ENCODE measurements at regions not wholly inside any gene's neighbourhood (a gene's known extent, or its start where the extent isn't known, plus 50 kb on each side); places are given as distances from the start of the nearest gene placed in this dataset.

GRCh38 chr14:51546603-51547258 is 105.0 kb upstream of the FRMD6 start:
- DNase-seq (ENCODE audit: low spot score): no peak

GRCh38 chr14:51547260-51547659 is 104.5 kb upstream of the FRMD6 start:
- peak; percentile 17 for DNase-seq (ENCODE audit: low spot score)

GRCh38 chr14:51547701-51548100 is 104.0 kb upstream of the FRMD6 start:
- DNase-seq (ENCODE audit: low spot score): no peak

DNA sequence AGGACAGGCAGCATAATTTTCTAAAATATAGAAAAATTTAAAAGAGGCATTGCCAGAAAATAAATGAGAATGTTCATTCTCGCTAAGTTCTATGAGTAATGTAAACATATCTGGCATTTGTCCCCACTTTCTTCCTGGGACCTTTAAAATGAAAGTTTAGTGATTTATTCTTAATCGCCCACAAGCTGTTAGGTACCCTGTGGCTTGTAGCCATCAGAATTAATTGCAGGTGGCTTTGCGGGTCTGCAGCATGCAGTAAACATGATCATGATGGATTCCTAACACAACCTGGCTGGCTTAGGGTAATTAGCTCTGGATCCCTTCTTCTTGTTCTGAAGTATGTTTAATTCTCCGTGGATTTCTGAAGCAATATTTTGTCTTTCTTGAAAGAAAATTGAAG is 103.5 kb upstream of the FRMD6 start:
- no peak for DNase-seq (ENCODE audit: low spot score)

- no peak for DNase-seq (ENCODE audit: low spot score)
Measured at GRCh38 chr14:51550636-51551035, 101.1 kb upstream of the FRMD6 start.

DNA sequence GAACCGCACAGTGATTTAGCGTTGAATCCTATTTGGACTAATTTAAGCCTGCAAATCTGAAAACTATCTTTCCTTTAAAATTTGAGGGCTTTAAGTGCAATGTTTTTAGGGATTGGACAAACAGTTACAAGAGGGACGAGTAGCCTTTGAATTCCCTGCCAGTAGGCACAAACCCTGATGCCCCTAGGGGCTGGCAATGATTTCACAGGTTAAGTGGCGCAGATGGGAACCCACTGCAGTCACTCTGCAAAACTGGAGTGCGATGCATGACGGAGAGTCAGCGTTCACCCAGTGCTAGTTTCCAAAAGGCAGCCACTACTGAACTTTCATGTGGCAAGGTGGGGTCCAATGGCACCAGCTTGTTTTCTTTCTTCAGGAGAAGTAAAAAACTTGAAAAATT is 99.4 kb upstream of the FRMD6 start:
- DNase-seq (ENCODE audit: low spot score): no peak

DNA sequence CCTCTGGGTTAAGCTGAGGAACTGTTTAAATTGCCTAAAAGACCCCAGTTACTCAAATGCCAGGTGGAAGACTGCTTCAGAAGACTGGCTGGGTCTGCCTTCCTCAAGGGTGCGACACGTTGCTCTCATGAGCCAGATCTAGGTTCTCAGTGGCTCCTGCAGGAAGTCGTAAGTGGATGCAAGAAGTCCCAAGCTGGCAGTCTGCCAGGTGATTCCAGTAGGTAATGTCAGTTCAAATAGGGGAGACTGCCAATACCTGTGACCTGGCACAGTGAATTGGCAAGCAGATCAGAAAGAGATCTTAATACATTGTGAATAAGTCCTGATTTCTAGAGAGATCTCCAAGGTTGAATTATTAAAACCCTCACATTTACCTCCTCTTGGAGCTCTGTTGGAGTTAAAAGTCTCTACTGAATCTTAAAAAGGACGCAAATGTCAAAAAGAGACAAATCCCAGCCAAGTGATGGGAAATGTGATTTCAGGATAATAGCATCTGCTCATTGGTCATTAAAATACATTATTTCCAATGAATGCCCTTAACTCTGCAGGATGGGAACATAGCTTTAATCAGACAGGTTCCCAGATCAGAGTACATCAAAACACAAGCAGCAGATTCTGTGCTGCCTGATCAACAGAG is 98.8 kb upstream of the FRMD6 start:
- DNase-seq (ENCODE audit: low spot score): no peak

DNA sequence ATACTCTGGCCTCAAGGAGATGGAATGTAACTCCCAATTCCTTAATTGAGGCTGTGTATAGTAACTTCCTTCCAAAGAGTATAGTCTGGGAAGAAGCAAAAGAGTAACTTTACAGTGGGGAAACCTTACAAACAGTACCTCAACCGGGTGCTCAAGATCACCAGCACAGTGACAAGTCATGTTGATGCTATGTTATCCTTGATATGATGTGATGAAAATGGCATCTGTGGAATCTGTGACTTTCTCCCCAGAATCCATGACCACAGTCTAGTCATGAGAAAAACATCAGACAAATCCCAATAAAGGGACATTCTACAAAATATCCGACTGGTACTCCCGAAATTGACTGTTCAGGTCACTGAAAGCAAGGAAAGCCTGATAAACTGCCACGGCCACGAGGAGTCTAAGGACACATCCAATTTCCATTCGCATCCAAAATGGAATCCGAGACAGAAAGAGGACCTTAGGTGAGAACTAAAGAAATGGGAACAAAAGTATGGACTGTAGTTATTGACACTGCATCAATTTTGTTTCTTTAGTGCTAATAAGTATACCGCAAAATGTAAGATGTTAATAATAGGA is 97.3 kb upstream of the FRMD6 start:
- no peak for DNase-seq (ENCODE audit: low spot score)

- DNase-seq (ENCODE audit: low spot score): peak; percentile 20
Measured at GRCh38 chr14:51554953-51555352, 96.8 kb upstream of the FRMD6 start.

DNA sequence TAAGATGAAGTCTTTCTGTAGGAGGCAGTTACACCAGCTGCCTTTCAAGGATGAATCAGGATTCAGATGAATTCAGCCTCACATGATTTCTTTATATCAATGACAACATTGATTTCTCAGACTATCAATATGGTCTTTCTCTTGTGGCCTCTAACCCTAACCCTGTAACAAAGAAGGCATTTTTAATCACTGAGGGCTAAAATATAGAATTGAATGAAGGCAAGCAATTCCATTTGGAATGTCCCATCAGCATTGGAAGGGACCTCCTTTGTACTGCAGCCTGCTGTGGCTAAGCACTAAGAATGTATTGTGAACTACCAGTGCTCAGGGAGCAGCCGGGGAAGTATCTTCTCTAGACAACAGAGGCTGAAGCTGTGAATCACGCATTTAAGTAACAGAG is 90.6 kb upstream of the FRMD6 start:
- no peak for DNase-seq (ENCODE audit: low spot score)

DNA sequence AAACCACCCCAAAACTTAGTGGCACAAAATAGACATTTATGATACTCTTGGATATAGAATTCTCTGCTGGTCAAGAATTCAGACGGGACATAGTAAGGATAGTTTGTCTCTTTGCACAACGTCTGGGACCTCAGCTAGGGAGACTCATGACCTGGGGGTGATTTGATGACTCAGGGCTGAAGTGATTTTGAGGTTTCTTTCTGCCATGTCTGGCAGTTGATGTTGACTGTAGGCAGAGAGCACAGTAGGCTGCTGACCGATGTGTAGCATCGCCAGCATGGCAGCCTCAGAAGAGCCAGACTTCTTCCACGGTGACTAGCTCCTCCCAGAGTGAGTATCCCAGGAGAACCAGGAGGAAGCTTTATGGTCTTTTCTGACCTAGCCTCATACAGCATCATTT is 88.9 kb upstream of the FRMD6 start:
- DNase-seq (ENCODE audit: low spot score): no peak

GRCh38 chr14:51563560-51563959 is 88.2 kb upstream of the FRMD6 start:
- DNase-seq (ENCODE audit: low spot score): no peak

- no peak for DNase-seq (ENCODE audit: low spot score)
Measured at GRCh38 chr14:51564460-51564859, 87.2 kb upstream of the FRMD6 start.

DNA sequence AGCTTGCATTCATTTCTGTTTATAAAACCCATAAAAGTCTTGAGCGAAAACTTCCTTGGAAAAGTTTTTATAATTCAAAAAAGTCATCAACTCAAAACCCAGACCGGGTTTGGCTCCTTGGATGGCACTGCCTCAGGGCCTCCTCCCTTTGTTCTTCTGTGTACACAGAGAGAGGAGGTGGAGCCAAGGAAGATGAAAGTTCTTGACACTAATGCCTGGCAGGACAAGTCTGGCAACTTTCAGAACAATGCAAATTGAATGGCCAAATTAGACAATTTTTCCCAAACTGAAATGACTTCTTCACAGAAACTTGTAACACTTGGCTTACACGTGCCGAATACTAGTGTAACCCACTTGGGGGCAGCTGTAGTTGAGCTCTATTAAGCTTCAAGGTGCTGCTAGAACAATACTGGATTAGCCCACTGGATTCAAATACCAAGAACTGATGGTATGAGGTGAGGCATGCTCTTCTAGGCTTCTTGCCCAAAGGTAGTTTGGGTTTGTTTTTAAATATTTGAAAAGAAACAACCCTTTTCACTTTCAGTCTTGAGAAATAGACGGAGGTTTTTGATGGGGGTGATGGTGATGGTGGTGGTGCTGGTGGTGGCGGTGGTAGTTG is 86.6 kb upstream of the FRMD6 start:
- no peak for DNase-seq (ENCODE audit: low spot score)

DNA sequence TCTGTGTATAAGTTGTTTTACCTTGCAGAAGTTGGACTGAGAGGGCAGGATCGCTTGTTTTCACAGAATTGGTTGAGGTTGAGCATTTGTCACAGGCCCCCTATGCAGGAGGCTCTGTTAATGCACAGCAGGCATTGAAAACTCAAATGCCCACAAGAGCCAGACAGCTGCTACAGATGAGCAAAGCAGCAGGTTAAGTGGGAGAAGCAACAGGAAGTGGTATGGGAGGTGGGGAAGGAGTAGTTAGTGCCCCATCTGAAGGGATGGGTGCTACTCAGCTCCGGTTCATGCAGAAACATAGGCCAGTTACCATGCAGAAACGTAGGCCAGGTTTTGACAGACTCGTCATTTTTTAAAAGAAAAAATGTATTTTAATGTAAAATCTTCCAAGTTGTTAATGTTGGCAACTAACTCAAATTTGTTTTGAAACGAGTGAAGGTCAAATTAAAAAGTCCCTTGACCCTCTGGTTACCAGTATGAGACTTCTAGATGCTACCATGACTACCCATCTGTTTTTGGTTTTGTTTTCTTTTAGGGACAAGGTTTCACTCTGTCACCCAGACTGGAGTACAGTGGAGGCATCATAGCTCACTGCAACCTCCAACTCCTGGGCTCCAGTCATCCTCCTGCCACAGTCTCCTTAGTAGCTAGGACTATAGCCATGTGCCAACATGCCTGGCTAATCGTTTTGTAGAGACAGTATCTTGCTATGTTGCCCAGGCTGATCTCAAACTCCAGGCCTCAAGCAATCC is 84.7 kb upstream of the FRMD6 start:
- DNase-seq (ENCODE audit: low spot score): no peak

- no peak for DNase-seq (ENCODE audit: low spot score)
Measured at GRCh38 chr14:51568366-51568765, 83.3 kb upstream of the FRMD6 start.

- no peak for DNase-seq (ENCODE audit: low spot score)
Measured at GRCh38 chr14:51573607-51574006, 78.1 kb upstream of the FRMD6 start.

DNA sequence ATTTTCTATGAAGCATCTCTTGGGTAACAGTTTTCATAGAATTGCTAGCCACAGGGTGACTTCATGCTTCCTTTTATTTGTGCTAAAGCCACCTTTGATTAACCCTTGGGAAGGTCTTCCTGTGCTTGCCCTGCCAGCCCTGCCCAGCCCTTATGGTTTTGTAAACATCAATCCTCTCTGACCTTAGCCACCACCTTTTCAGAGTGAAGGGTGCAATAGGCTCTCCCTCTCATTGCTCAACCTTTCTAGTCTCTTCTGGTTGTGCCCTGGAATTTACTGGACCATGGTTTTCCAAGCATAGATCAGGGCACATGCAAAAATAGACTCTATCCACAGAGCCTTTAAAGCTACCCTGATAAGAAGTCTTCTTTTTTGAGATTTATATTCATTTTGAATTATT is 77.7 kb upstream of the FRMD6 start:
- DNase-seq (ENCODE audit: low spot score): no peak

GRCh38 chr14:51575349-51576116 is 76.2 kb upstream of the FRMD6 start:
- DNase-seq (ENCODE audit: low spot score): no peak

GRCh38 chr14:51576117-51576430 is 75.6 kb upstream of the FRMD6 start:
- DNase-seq (ENCODE audit: low spot score): peak; percentile 23

GRCh38 chr14:51576879-51577278 is 74.8 kb upstream of the FRMD6 start:
- DNase-seq (ENCODE audit: low spot score): no peak

GRCh38 chr14:51578853-51579252 is 72.9 kb upstream of the FRMD6 start:
- no peak for DNase-seq (ENCODE audit: low spot score)
